Glomerular endothelial cell (primary cell): ENCODE measurements at regions not wholly inside any gene's neighbourhood (a gene's known extent, or its start where the extent isn't known, plus 50 kb on each side); places are given as distances from the start of the nearest gene placed in this dataset.

Experiments used
- DNase-seq: peaks from one replicate; pipeline ENCODE4 v3.0.0-alpha.2; 2011; ENCODE audit warnings: low read depth, low spot score; ENCODE audit errors: extremely low read depth

GRCh38 chr3:1540686-1541085 is 447.9 kb downstream of the CNTN6 start:
- no peak for DNase-seq

DNA sequence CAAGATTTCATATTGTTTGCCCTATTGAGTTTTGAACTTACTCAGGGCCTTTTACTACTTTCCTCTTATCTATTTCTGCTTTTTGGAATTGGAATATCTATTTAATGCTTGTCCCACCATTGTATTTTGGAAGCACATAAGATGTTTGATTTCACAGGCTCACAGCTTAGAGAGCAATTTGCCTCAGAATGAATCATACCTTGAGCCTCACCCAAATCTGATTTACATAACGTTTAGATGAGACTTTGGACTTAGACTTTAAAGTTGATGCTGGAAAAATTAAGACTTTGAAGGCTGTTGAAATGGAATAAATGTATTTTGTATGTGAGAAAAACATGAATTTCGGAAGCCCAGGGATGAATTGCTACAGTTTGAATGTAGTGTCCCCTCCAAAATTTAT is 458.9 kb downstream of the CNTN6 start:
- DNase-seq: no peak

GRCh38 chr3:1552831-1553230 is 460.0 kb downstream of the CNTN6 start:
- no peak for DNase-seq

- no peak for DNase-seq
Measured at GRCh38 chr3:1561427-1561826, 468.6 kb downstream of the CNTN6 start.

DNA sequence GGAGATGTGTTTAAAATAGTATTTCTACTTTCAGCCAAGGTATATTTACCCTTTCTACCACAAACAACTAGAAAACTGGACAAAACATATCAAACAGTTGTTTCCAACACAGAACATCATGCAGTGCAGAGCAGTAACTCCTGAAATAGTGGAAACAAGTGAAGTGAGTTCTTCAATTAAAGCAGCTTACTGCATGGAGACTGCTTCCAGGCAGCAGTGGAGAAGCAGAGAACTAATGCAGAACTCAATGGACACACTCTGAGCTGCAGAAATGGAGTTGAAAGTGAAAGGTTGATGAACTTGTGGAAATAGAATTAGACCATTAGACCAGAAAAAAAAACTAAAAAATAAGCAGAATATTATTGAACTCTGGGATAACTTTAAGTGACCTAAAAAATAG is 478.9 kb downstream of the CNTN6 start:
- DNase-seq: no peak

DNA sequence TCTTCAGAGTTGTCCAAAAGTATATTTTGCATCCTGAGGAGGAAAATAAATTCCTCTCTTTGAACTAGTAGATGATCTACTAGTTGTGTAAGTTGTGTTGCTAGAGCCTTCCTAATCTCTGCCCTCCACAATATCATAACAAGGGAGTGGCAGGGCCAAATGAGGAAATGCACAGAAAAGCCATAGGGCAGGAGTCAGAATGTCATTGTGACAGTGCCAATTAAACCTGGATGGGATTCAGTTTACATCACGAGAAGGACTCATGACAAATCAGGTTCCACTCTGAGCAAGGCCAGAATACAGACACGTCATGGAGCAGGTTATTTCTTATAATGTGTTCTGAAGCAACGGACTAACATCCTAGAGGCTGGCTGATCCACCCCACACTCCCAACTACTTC is 483.2 kb downstream of the CNTN6 start:
- no peak for DNase-seq

- DNase-seq: no peak
Measured at GRCh38 chr3:1578124-1578806, 485.4 kb downstream of the CNTN6 start.

DNA sequence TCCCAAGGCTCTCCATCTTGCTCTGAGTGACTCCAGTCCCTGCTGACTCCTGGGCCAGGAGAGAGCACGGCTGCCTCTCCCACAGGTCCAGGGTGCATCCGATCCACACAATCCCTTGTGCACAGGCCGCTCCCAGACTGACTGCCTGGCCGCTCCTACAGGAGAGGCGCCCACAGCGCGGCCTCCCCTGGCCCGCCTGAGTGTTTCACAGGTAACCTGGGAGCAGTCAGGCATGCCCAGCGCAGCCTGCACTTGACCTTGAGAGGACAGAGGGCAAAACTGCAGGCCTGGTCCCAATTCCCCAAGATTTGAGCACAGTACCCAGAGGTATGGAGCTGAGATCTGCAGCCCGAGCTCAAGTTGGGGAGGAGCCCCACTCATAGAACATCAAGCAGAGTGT is 490.2 kb downstream of the CNTN6 start:
- no peak for DNase-seq

DNA sequence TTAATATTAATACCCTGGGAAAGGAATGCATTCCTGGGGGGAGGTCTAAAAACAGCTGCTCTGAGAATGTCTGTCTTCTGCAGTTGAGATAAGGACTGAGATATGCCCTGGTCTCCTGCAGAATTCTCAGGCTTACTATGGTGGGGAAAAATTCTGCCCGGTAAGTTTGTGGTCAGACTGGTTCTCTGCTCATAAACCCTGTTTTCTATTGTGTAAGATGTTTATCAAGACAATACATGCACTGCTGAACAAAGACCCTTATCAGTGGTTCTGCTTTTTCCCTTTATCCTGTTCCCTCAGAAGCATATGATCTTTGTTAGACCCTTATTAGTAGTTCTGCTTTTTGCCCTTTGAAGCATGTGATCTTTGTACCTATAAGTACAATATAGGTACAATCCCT is 494.6 kb downstream of the CNTN6 start:
- no peak for DNase-seq

DNA sequence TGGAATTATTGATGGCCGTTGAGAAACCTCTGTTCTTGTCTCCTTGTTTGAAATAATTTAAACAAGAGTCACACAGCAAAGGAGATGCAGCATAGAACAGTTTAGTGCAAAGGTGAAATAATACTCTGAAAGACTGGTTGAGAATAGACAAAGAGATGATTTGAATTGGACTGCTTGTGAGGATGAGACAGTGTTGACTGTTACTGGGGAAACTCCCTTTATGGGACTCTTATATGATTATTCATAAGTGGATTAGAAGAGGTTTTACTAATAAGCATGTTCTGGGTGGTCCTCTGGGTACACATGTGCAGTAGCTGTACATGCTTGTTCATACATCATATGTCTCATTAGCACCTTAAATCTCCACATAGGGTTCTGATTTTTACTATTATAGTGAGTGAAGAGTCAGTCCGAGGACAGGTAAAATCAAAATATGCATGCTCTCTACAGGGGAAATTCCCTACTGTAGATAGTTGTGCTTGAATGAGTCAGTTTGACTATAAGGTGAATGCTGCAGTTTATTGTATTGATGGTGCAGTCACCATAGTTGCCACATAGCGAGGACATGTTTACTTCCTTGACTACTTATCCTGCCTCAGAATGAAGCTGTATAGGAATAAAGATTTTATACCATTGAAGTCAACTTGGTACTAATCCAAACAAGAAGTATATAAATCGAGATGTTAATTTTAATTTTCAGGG is 498.7 kb downstream of the CNTN6 start:
- DNase-seq: no peak

- no peak for DNase-seq
Measured at GRCh38 chr3:1594940-1595339, 502.1 kb downstream of the CNTN6 start.

GRCh38 chr3:1600206-1600605 is 498.5 kb upstream of the CNTN4 start:
- no peak for DNase-seq

DNA sequence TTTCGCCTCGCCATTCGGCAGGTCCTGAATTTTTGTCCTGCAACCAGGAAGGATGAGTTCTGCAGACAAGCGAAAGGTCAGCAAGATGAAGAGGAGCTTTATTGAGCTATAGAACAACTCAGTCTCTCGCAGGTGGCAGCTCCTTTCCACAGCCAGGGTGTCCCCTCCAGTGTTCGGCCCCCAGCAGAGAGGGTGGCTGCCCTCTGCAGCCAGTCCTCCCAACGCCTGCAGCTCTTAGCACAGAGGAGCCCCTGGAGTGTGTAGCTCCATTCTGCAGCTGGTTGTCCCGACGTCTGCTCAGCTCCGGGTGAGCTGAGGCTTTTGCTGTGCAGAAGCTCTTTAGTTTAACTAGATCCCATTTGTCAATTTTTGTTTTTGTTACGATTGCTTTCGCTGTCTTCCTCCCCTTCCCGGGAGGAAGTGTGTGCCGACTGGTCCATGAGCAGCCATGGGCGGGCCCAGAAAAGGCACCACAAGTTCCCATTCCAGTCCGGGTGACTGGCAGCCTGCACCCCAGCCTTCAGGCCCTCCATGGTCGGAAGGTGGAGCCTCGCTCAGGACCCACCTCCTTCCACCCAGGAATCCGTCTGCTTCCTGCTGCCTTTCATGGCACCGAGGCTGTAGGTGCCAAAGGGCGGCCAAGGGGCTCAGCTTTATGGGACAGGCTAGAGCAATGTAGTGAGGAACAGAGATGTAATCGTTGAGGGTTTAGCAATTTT is 497.8 kb upstream of the CNTN4 start:
- DNase-seq: no peak

DNA sequence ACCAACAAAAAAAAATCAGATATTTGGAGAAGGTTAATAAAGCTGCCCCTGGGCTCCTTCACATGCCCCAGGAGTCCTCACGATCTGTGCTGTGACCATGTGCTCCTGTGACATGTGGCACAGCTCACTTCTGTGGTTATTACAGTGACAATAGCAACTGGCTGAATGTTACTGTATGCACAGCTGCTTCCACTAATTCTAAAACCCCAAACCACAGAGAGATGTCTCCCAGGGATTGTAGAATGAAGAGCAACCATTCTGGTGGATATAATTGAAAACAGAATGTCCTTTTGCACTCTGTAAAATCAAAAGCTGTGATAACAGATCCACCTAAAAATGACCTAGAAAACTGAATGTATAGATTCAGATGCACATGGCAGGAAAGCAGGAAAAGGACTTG is 489.2 kb upstream of the CNTN4 start:
- DNase-seq: no peak

DNA sequence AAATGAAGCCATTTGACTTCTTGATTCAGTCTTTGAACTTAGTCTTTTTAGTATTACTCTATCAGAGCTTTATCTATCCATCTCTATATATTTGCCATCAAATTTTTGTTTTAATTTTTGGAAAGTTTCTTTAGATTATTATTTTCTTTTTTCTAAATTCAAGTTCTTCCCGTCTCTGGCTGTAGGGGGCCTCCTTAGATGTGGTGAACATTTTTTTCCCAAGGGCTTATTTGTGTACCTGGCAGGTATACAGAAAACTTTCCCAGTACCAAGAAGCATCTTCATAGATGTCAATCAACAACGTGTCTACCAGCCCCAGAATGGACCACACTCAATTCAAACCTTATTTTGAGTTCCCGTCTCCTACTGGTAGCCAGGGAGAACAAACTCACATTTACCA is 486.8 kb upstream of the CNTN4 start:
- DNase-seq: no peak

- DNase-seq: no peak
Measured at GRCh38 chr3:1613962-1614361, 484.7 kb upstream of the CNTN4 start.

- DNase-seq: no peak
Measured at GRCh38 chr3:1616744-1617143, 481.9 kb upstream of the CNTN4 start.

DNA sequence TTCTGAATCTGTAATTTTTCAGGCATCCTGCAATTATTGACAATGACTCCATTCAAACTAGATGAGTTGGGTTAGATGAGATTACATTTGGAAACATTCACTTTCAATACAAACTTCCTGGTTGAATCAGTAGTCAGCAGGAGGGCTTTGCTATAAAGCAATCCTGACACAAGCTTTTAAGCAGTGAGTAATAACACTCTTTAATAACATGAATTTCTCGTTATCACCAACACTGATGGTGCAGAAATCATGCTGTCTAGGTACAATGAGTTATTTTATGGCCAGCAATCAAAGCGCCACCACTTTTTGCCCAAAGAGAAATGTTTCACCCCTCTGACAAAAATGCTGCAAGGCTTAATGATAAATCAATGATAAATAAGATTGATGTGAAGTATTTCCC is 474.8 kb upstream of the CNTN4 start:
- DNase-seq: no peak

DNA sequence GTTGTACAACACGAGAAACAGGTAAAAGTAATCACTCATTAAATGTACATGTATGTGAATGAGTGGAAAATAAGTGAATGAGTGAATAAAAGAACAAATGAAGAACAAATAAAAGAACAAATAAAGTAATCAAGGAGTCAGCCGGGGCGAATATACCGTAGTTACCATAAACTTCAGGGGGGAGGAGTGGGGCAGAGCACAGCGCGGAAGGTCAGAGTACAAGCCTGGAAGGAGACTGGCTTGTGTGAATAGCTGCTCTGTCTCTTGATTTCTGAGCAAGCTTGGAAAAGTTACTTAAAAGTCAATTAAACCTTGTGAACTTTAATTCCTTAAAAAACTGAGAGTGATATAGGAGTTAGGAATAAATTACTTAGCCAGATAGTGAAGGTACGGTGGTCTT is 466.5 kb upstream of the CNTN4 start:
- no peak for DNase-seq

DNA sequence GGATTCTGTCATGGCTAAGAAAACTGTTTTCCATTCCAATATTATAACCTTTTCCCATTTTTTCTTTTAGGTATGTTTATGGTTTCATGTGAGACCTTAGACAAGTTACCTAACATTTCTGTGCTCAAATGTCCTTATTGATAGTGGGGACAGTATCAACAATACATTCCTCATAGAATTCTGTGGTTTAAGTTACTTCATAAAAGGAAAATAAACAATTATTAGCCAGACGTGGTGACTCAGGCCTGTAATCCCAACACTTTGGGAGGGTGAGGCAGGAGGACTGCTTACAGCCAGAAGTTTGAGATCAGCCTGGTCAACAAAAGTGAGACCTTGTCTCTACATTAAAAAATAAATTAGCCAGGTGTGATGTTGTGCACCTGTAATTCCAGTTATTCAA is 436.8 kb upstream of the CNTN4 start:
- no peak for DNase-seq

DNA sequence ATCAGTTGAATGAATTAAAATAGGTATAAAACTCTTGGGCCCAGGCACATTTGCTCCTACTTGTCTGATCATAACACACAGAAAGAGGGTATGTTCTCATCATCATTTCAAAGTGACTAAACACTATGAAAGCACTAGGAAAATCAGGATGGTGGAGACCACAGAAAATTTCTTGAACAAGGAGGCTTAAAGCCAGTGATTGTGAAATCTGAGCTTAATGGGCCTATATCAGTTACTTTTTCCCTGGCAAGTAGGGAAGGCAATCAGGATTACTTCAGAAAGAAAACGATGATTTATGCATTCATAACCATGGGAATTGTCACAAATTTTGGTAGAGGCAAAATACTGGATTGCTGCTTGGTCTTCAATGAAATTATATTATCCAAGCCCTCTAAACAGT is 434.4 kb upstream of the CNTN4 start:
- no peak for DNase-seq

GRCh38 chr3:1666865-1667264 is 431.8 kb upstream of the CNTN4 start:
- DNase-seq: no peak
